Right atrium auricular region (tissue), 2 donors: ENCODE measurements at regions not wholly inside any gene's neighbourhood (a gene's known extent, or its start where the extent isn't known, plus 50 kb on each side); places are given as distances from the start of the nearest gene placed in this dataset.

Source experiments
- DNase-seq: peaks from one replicate; pipeline ENCODE4 v3.0.0-alpha.2; 2019; ENCODE audit warnings: low spot score
- H3K27ac ChIP-seq, 2 donors: fragments of 200-600 bp; sonication (generic); 1 replicate in 1 of 2; 2 replicates in 1 of 2; pipeline ENCODE4 v1.5.1; 2016 to 2019
- H3K27me3 ChIP-seq, 2 donors: fragments of 200-600 bp; sonication (generic); one replicate each; pipeline versions ENCODE4 v1.5.1 to v1.6.0; 2017 to 2019
- H3K36me3 ChIP-seq: fragments of 200-600 bp; sonication (generic); one replicate; pipeline ENCODE4 v1.5.1; 2016
- H3K4me1 ChIP-seq, 2 donors: fragments of 200-600 bp; sonication (generic); one replicate each; pipeline versions ENCODE4 v1.5.1 to v1.6.0; 2017 to 2019
- H3K4me3 ChIP-seq, 2 donors: fragments of 200-600 bp; sonication (generic); 1 replicate in 1 of 2; 2 replicates in 1 of 2; pipeline ENCODE4 v1.5.1; 2017 to 2019; ENCODE audit warnings: mild to moderate bottlenecking in 1 of 2, moderate library complexity in 1 of 2
- H3K9me3 ChIP-seq, 2 donors: fragments of 200-600 bp; sonication (generic); one replicate each; pipeline ENCODE4 v1.5.1; 2019
- CTCF ChIP-seq, 2 donors: fragments of 200-600 bp; sonication (generic); IDR thresholded peaks; one replicate each; pipeline ENCODE4 v1.5.1; 2019; ENCODE audit warnings: antibody characterized with exemption in 2 of 2

GRCh38 chr11:114783805-114784204 lies 105.5 kb downstream of the NXPE2 start:
- Histone ChIP-seq H3K4me3 (no peak overlapping the region), H3K27me3 (no peaks in the 10 kb centered on the region), H3K9me3 (no peaks in the 10 kb centered on the region), H3K27ac (no peak overlapping the region), H3K4me1 (no peaks in the 10 kb centered on the region), H3K36me3 (no peaks in the 10 kb centered on the region)
- DNase-seq: no peak
- TF ChIP-seq CTCF (IDR thresholded peaks at IDR 0.05): no peak

GRCh38 chr11:114784216-114784615 lies 105.9 kb downstream of the NXPE2 start:
- Histone ChIP-seq H3K27me3 (no peaks in the 10 kb centered on the region), H3K4me3 (no peak overlapping the region), H3K4me1 (no peaks in the 10 kb centered on the region), H3K27ac (no peak overlapping the region), H3K9me3 (no peaks in the 10 kb centered on the region), H3K36me3 (no peaks in the 10 kb centered on the region)
- no peak for DNase-seq
- TF ChIP-seq CTCF (IDR thresholded peaks at IDR 0.05): no peak

- TF ChIP-seq CTCF (IDR thresholded peaks at IDR 0.05): no peak
- H3K27me3 ChIP-seq: no peaks in the 10 kb centered on the region
Observed at GRCh38 chr11:114784891-114785290, 106.6 kb downstream of the NXPE2 start.

GRCh38 chr11:114785820-114786219 lies 107.5 kb downstream of the NXPE2 start:
- H3K4me1 ChIP-seq: no peaks in the 10 kb centered on the region
- no peak overlapping the region for H3K4me3 ChIP-seq
- H3K36me3 ChIP-seq: no peaks in the 10 kb centered on the region
- H3K27me3 ChIP-seq: no peaks in the 10 kb centered on the region
- no peaks in the 10 kb centered on the region for H3K9me3 ChIP-seq
- no peak for DNase-seq
- H3K27ac ChIP-seq: no peak overlapping the region
- no peak for TF ChIP-seq CTCF (IDR thresholded peaks at IDR 0.05)

More at GRCh38 chr11:114784891-114785290, 106.6 kb downstream of the NXPE2 start:
- no peaks in the 10 kb centered on the region for H3K9me3 ChIP-seq
- DNase-seq: no peak
- H3K27ac ChIP-seq: no peak overlapping the region
- no peaks in the 10 kb centered on the region for H3K36me3 ChIP-seq
- H3K4me1 ChIP-seq: no peaks in the 10 kb centered on the region
- H3K4me3 ChIP-seq: no peak overlapping the region

GRCh38 chr11:114787126-114787525 lies 108.8 kb downstream of the NXPE2 start:
- no peak overlapping the region for H3K27ac ChIP-seq
- no peaks in the 10 kb centered on the region for H3K9me3 ChIP-seq
- no peak for DNase-seq
- no peak for TF ChIP-seq CTCF (IDR thresholded peaks at IDR 0.05)
- no peak overlapping the region for H3K4me3 ChIP-seq
- no peaks in the 10 kb centered on the region for H3K27me3 ChIP-seq
- no peaks in the 10 kb centered on the region for H3K36me3 ChIP-seq
- H3K4me1 ChIP-seq: no peaks in the 10 kb centered on the region

- DNase-seq: no peak
- H3K36me3 ChIP-seq: no peaks in the 10 kb centered on the region
- no peaks in the 10 kb centered on the region for H3K4me1 ChIP-seq
- H3K27me3 ChIP-seq: no peaks in the 10 kb centered on the region
- TF ChIP-seq CTCF (IDR thresholded peaks at IDR 0.05): no peak
- no peaks in the 10 kb centered on the region for H3K9me3 ChIP-seq
- no peak overlapping the region for H3K27ac ChIP-seq
- H3K4me3 ChIP-seq: no peak overlapping the region
Observed at GRCh38 chr11:114790910-114791309, 112.6 kb downstream of the NXPE2 start.
